HG02938 (cell line): ENCODE measurements at regions not wholly inside any gene's neighbourhood (a gene's known extent, or its start where the extent isn't known, plus 50 kb on each side); places are given as distances from the start of the nearest gene placed in this dataset.

Source experiments
- ATAC-seq: cut with Tn5 transposase; IDR thresholded peaks from one replicate; pipeline ENCODE4 v1.9.1; 2021; ENCODE audit warnings: mild to moderate bottlenecking, moderate library complexity; ENCODE audit not compliant: unreplicated experiment

GRCh38 chr3:7897655-7898054 is 604.0 kb upstream of the LMCD1 start:
- no peak for ATAC-seq

- no peak for ATAC-seq
These were observed 588.3 kb upstream of the LMCD1 start for GRCh38 chr3:7913283-7913682.

GRCh38 chr3:7915356-7915755 is 586.3 kb upstream of the LMCD1 start:
- no peak for ATAC-seq

- ATAC-seq: no peak
These were observed 584.0 kb upstream of the LMCD1 start for GRCh38 chr3:7917443-7918151.

GRCh38 chr3:7920211-7920610 is 581.4 kb upstream of the LMCD1 start:
- no peak for ATAC-seq

GRCh38 chr3:7924228-7924627 is 577.4 kb upstream of the LMCD1 start:
- no peak for ATAC-seq

- ATAC-seq: no peak
These were observed 574.6 kb upstream of the LMCD1 start for GRCh38 chr3:7927015-7927414.

GRCh38 chr3:7927864-7928263 is 573.8 kb upstream of the LMCD1 start:
- ATAC-seq: no peak

GRCh38 chr3:7929319-7929889 is 572.2 kb upstream of the LMCD1 start:
- no peak for ATAC-seq

- ATAC-seq: no peak
These were observed 567.3 kb upstream of the LMCD1 start for GRCh38 chr3:7934362-7934761.

GRCh38 chr3:7947930-7948329 is 553.7 kb upstream of the LMCD1 start:
- no peak for ATAC-seq

GRCh38 chr3:7950890-7951289 is 550.7 kb upstream of the LMCD1 start:
- no peak for ATAC-seq

- no peak for ATAC-seq
These were observed 548.1 kb upstream of the LMCD1 start for GRCh38 chr3:7953449-7954014.

GRCh38 chr3:7957024-7957423 is 544.6 kb upstream of the LMCD1 start:
- no peak for ATAC-seq

- ATAC-seq: no peak
These were observed 542.5 kb upstream of the LMCD1 start for GRCh38 chr3:7959094-7959493.

- ATAC-seq: no peak
These were observed 541.0 kb upstream of the LMCD1 start for GRCh38 chr3:7960601-7961000.

GRCh38 chr3:7962301-7962700 is 539.3 kb upstream of the LMCD1 start:
- ATAC-seq: no peak

GRCh38 chr3:7964899-7965298 is 536.7 kb upstream of the LMCD1 start:
- ATAC-seq: no peak

GRCh38 chr3:7973006-7973405 is 528.6 kb upstream of the LMCD1 start:
- ATAC-seq: no peak

GRCh38 chr3:7977245-7978086 is 524.2 kb upstream of the LMCD1 start:
- no peak for ATAC-seq

GRCh38 chr3:7978087-7978422 is 523.6 kb upstream of the LMCD1 start:
- no peak for ATAC-seq

- ATAC-seq: no peak
These were observed 519.5 kb upstream of the LMCD1 start for GRCh38 chr3:7982126-7982525.
